B cell (primary cell): ENCODE measurements at regions not wholly inside any gene's neighbourhood (a gene's known extent, or its start where the extent isn't known, plus 50 kb on each side); places are given as distances from the start of the nearest gene placed in this dataset.

Source experiments
- EZH2 ChIP-seq: IDR thresholded peaks from 2 replicates; pipeline ENCODE4 v1.6.1; 2012; ENCODE audit warnings: borderline replicate concordance, low read depth, mild to moderate bottlenecking, moderate library complexity, low read length; ENCODE audit not compliant: insufficient read depth, poor library complexity, severe bottlenecking
- TF ChIP-seq, protein P1 (sequence below): fragments of 200-600 bp; IDR thresholded peaks from one replicate; pipeline ENCODE4 v1.8.0; 2022; ENCODE audit warnings: antibody characterized with exemption, mild to moderate bottlenecking

DNA sequence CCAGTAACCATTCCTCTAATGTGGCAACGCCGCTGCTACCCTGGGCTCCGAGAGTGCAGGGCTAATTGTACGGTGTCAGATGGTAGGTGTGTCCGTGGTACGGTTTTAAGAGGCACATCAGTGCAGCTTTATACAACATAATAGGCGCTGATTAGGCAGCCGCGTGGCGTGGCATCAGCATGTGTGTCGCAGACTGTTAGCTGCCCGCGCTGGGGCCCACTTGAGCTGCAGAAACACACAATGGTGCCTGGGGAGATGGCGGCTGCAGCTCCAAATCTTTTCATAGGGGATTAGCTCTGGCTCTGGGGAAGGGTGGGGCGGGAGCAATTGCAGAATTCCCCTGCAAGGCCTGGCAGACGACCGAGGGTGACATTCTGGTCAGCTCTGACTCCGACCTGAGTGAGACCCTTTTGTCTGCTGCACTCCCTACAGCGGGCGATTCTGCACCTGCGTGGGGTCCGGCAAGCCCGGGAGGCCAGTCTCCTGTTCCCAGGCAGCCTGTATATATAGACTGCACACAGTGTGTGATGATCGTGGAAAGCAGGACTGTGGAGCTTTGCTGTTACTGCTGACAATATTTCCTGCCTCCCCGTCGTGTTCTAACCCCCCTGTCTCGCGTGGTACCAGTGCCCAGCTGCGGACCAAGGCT is 722.7 kb upstream of the CELF2 start:
- TF ChIP-seq, protein P1, sequence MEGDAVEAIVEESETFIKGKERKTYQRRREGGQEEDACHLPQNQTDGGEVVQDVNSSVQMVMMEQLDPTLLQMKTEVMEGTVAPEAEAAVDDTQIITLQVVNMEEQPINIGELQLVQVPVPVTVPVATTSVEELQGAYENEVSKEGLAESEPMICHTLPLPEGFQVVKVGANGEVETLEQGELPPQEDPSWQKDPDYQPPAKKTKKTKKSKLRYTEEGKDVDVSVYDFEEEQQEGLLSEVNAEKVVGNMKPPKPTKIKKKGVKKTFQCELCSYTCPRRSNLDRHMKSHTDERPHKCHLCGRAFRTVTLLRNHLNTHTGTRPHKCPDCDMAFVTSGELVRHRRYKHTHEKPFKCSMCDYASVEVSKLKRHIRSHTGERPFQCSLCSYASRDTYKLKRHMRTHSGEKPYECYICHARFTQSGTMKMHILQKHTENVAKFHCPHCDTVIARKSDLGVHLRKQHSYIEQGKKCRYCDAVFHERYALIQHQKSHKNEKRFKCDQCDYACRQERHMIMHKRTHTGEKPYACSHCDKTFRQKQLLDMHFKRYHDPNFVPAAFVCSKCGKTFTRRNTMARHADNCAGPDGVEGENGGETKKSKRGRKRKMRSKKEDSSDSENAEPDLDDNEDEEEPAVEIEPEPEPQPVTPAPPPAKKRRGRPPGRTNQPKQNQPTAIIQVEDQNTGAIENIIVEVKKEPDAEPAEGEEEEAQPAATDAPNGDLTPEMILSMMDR: no peak
- TF ChIP-seq EZH2: no peak
